NCI-H82 treated with DMSO at 0.1 percent for 48 hours (cell line): ENCODE measurements at regions not wholly inside any gene's neighbourhood (a gene's known extent, or its start where the extent isn't known, plus 50 kb on each side); places are given as distances from the start of the nearest gene placed in this dataset.
"Not testable (repeated sequence)": the region's sequence is repeated elsewhere in the genome, so short reads cannot be mapped to it uniquely, and the experiment has no call there.

Source experiments
- DNase-seq: peaks from one replicate; lab custom pipeline; 2025; ENCODE audit not compliant: unreplicated experiment; lab: John Stamatoyannopoulos, UW

- DNase-seq: no peak
These were observed 62.6 kb upstream of the WNT7B start for GRCh38 chr22:46039535-46039934.

GRCh38 chr22:46040471-46041465 is 63.8 kb upstream of the WNT7B start:
- no peak for DNase-seq

- DNase-seq: no peak
These were observed 64.7 kb upstream of the WNT7B start for GRCh38 chr22:46041642-46042041.

- no peak for DNase-seq
These were observed 65.8 kb upstream of the WNT7B start for GRCh38 chr22:46042786-46043185.

DNA sequence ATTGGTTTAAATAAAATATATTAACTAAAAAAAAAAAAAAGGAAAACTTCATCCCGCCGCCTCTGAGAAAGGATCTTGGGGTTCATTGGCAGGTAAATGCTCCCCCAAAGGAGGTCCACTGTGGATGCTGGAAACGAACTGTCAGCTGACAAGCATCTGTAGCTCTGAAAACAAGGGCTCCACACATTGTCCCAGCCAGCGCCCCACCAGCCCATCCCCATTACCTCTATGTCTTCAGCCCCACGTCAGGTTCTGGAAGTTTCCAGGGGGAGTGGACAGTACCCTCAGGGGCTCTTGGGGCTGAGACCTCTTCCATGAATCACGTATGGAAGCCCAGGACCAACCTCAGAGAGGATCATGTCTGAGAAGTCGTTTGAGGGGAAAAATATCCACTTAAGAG is 66.4 kb upstream of the WNT7B start:
- DNase-seq: no peak

- no peak for DNase-seq
These were observed 67.1 kb upstream of the WNT7B start for GRCh38 chr22:46043816-46044620.

DNA sequence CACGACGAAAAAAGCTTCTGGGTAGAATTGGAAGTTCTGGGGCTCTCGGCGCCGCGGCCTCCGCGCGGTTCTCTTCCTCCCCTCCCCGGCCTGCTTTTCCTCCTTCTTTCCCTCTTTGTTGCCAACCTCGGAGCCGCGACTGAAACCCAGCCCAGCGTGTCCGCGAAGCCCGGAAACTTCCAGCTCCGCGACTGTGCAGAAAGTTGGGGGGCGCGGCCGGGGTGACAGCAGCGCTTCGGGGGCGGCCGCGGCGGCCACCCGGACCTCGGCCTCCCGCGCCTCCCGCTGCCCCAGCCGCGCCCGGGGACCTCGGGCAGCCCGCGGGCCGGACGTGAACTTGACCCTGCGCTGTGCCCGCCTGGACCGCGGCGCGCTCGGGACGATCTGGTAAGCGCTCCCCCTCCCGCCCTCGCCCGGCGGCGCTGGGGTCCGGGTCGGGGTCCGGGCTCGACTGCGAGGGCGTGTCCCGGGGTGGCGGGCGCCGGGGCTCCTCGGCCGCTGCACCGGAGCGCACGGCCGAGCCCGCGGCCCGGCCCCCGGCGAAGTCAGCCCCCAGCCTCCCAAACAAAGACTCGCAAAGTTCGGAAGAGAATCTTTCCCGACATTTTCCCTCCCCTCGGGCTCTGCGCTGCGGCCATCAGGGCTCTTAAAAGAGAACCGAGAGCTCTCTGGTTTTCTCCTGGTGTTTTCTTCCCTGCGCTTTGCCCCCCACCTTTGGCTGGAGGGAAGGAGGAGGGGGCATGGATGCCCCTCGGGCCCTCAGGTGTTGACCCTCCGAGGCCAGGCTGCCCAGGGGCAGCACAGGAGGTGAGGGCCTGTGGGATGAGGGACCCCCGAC is 67.9 kb upstream of the WNT7B start:
- DNase-seq: no peak

- no peak for DNase-seq
These were observed 68.7 kb upstream of the WNT7B start for GRCh38 chr22:46045459-46046298.

DNA sequence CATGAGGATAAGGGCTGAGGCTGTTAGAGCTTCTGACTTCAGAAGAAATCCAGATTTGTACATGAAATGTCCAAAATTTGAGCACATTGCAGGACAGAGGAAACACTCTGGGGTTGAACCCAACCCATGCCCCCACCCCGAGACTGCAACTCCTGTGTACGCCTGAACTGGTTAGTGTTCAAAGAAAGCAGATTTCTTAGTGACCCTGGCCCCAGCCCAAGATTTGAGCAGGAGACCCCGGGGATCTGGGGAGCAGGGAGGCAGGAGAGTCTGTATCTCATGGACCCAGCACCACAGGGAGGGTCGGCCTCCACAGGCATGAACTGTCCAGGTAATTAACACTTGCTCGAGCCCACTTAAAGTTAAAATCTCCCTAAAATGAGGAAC is 69.3 kb upstream of the WNT7B start:
- DNase-seq: no peak

DNA sequence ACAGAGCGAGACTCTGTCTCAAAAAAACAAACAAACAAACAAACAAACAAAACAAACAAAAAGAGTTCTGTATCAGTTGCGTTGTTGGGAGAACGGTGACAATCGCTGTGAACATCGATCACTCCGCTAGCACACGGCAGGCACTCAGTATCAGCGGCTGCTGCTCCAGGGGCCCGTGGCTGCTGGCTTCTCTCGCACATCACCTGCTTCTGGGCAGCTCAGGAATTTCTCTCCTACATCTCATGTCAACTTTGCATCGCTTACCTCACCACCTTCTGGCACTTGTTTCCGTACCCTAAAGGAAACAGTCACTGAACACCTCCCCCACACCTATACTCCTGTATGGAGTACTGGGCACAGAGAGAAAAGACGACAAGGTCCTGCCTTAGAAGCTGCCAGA is 70.3 kb upstream of the WNT7B start:
- no peak for DNase-seq

- DNase-seq: no peak
These were observed 71.1 kb upstream of the WNT7B start for GRCh38 chr22:46047841-46048595.

DNA sequence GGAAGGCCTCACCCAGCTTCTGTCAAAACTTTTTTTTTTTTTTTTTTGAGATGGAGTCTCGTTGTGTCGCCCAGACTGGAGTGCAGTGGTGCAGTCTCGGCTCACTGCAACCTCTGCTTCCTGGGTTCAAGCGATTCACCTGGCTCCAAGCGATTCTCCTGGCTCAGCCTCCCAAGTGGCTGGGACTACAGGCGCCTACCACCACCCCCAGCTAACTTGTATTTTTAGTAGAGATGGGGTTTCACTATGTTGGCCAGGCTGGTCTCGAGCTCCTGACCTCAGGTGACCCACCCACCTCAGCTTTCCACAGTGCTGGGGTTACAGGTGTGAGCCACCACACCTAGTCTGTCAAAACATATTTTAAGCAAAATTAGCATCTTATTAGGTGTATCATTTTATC is 71.7 kb upstream of the WNT7B start:
- not testable (repeated sequence) for DNase-seq

GRCh38 chr22:46049726-46050450 is 72.9 kb upstream of the WNT7B start:
- no peak for DNase-seq

DNA sequence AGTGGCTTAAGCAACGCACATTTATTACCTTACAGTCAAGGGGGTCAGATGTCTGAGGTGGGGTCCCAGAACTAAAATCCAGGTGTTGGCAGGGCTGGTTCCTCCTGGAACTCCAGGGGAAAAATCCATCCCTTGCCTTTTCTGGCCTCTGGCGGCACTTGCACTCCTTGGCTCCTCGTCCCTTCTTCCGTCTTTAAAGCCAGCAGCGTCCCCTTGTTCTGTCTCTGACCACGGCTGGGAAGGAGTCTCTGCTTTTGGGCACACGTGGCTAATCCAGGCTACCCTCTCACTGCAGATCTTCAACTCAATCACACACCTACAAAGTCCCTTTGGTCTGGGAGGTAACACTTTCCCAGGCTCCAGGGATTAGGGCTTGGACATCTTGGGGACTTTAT is 73.5 kb upstream of the WNT7B start:
- DNase-seq: no peak

DNA sequence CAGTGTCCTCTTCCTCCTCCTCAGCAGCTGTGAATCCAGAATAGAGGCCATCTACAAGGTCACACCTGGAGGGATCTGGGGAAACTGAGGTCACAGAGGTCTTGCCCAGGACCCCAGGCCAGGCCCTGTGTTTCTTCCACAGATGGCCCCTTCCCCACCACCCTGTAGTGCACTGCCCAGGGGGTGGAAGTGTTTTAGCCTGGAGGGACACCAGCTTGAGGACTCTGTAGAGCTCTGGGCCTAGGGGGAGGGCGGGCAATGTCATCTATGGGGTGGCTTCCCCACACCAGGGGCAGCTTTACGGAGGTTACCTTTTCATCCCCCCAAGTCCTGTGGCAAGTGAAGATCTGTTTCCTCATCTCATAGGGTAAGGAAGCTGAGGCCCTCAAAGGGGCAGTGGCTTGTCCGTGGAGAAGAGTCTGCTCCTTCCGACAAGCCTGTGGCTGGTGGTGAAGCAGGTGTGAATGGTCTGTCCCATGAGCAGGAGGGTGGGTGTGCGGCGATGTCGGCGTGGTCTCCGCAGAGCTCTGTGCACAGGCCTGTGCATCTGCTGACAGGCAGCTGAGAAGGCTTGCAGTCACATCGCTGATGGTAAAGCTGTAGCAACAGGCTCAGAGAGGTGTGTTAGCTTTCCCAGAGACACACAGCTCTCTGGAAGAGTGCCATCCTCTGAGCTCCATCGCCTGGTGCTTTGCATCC is 74.1 kb upstream of the WNT7B start:
- no peak for DNase-seq

- DNase-seq: no peak
These were observed 74.7 kb upstream of the WNT7B start for GRCh38 chr22:46051646-46052045.

GRCh38 chr22:46052331-46052771 is 75.4 kb upstream of the WNT7B start:
- DNase-seq: no peak
